Stimulated activated CD4-positive, alpha-beta T cell treated with anti-CD3 and anti-CD28 coated beads, Interleukin-1b, Interleukin-23, amount 100 ng/mL, for 48 hours (primary cell): ENCODE measurements at regions not wholly inside any gene's neighbourhood (a gene's known extent, or its start where the extent isn't known, plus 50 kb on each side); places are given as distances from the start of the nearest gene placed in this dataset.
"Not testable (repeated sequence)": the region's sequence is repeated elsewhere in the genome, so short reads cannot be mapped to it uniquely, and the experiment has no call there.

ENCODE experiments used
- DNase-seq: peaks from one replicate; pipeline ENCODE4 v3.0.0-alpha.2; 2020

DNA sequence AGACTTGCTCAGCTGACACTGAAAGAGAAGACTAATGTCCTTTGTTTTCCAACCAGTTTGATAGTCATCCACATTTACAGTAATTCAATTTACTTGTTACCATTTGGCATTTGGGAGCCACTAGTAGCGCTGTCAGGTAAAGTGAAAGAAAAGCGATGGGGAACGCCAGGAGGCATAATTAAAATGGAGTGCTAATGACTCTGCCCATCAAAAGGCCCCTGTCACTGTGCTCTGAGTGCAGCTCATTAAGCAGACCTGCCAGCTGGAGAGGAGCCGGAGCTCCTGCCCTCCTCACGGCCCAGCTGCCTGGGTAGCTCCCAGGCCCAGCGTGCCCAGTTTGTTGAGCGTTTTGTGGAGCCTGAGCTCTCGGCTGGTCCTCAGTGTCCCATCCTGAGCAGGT lies 463.6 kb upstream of the CCDC196 start:
- no peak for DNase-seq

DNA sequence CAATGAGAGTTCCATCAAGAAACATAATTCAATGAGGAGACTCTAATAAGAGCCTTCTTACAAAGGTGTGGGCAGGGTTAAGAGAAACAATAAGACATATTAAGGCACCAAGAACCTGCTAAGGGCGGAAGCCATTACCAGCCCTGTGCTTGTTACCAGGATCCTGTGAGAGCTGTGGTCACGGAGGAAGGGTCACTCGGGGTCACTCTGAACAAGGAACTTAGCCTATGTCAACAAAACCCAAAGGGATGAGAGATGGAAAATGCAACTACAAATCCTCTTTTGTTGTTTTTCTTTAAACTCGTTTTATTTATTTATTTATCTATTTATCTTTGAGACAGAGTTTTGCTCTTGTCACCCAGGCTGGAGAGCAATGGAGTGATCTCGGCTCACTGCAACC lies 460.4 kb upstream of the CCDC196 start:
- no peak for DNase-seq

DNA sequence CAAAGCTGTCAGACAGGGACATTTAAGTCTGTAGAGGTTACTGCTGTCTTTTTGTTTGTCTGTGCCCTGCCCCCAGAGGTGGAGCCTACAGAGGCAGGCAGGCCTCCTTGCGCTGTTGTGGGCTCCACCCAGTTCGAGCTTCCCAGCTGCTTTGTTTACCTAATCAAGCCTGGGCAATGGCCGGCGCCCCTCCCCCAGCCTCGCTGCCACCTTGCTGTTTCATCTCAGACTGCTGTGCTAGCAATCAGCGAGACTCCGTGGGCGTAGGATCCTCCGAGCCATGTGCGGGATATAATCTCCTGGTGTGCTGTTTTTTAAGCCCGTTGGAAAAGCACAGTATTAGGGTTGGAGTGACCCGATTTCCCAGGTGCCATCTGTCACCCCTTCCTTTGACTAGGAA lies 454.2 kb upstream of the CCDC196 start:
- not testable (repeated sequence) for DNase-seq

- no peak for DNase-seq
These were observed 453.4 kb upstream of the CCDC196 start for GRCh38 chr14:66032800-66033199.

- no peak for DNase-seq
These were observed 449.6 kb upstream of the CCDC196 start for GRCh38 chr14:66036547-66036946.

DNA sequence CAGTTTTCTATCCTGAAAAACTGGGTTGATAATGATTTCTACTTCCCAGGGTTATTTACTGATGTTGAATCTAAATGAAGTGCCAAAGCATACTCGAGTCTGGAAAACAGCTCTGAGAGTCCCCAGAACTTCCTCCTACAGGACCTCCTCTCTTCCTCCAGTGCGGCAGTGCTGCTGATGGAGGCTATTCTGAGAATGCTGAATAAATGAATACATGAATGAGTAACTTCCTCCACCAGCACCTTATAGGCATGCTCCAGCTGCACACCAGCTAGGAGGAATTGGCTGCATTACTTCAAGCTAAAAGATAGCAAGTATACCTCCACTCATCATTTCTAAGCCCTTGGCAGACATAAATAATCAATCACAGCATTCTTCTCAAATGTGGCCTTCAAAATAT lies 448.8 kb upstream of the CCDC196 start:
- DNase-seq: no peak

DNA sequence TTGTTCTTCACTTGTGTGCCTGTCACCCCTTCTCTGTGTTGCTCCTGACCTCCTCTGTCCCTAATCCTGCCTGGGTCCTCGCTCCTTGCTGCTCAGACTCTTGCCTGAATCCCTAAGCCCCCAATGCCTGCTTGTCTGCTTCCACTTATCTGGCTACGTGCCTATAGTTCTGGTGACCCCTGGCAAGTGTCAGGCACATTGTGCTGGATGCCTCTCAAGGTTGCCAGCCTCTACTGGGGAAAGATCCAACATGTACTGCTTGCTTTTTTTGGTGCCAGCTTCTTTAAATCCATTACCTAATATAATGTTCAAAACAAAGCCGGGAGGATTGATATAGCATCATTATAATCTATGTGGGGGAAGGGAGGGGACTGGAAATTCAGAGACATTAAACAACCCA lies 448.0 kb upstream of the CCDC196 start:
- DNase-seq: no peak

DNA sequence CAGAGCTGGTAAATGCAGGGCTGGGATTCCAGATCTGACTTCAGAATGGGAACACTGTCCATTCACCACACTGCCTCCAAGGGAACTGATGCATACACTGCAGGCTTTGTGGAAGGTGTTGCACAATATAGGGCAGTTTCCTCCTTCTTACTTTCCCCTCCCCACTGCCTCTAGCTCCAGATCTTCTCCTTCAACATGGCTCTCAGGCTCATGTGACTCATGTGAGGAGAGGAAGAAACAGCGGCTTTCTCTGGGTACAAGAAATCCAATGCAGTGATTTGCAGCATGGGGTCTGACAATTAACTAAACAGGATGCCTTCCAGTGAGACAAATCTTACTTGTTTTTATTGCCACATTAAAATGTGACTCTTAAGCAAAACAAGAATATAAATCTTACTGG lies 447.6 kb upstream of the CCDC196 start:
- DNase-seq: no peak

DNA sequence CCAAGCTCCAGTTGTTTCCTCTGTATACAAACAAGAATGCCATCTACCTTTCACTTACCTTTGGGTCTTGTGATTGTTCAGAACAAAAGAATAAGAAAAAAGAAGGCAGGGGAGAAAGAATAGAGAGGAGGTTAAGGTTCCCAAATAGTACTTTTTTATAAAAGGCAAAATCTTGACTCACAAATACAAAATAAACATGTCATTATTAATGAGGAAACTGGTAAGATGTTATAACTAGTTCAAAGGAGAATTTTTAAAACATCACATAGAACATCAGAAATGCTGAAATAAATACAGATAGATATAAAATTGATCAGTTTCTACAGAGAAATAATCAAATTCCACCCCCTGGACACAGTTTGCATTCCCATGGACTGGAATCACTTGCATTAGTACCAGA lies 446.7 kb upstream of the CCDC196 start:
- DNase-seq: no peak

DNA sequence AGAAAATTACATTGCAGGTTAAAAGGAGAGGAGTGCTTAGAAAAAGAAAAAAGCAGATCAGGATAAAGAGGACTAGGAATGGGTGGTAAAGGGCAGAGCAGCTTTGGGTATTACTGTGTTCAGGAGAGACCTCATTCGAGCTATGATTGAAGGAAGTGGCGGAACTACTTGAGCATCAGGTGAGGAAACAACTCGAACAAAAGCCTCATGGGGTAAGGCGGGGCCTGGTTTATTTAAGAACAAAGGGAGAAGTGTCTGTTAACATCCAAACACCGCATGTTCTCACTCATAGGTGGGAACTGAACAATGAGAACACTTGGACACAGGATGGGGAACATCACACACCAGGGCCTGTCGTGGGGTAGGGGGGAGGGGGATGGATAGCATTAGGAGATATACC lies 444.6 kb upstream of the CCDC196 start:
- no peak for DNase-seq

DNA sequence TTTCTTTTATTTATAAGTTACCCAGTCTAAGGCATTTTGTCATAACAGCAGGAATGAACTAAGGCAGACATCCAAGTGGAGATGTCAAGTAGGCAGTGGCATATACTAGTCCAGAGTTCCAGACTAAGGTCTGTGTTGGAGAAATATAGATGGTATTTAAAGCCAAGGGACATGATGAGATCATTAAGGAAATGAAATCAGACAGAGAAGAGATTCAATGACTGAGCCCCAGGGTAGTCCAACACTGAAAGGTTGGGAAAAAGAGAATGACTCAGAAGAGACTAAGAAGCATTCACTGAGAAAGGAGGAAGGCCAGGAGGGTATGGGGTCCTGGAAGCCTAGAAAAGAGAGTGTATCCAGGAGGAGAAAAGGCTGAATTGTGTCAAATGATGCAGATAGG lies 442.2 kb upstream of the CCDC196 start:
- no peak for DNase-seq

- DNase-seq: no peak
These were observed 440.6 kb upstream of the CCDC196 start for GRCh38 chr14:66045572-66046021.

DNA sequence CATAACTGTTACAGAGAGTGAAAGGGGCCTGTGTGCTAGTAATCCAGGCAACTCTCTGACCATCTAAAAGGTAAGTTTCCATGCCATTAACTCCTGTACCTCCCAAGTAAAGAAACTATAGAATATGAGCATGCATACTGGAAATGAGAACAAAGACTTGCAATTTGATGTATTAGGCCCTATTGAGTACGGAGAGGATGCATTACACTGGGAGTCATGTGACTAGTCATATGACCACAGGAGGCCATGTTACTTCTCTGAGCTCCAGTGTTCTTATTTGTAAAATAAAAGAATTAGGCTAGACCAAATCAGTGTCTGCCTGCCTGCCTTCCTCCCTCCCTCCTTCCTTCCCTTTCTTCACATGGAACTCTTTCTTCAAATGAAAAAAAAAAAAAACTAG lies 440.1 kb upstream of the CCDC196 start:
- no peak for DNase-seq

DNA sequence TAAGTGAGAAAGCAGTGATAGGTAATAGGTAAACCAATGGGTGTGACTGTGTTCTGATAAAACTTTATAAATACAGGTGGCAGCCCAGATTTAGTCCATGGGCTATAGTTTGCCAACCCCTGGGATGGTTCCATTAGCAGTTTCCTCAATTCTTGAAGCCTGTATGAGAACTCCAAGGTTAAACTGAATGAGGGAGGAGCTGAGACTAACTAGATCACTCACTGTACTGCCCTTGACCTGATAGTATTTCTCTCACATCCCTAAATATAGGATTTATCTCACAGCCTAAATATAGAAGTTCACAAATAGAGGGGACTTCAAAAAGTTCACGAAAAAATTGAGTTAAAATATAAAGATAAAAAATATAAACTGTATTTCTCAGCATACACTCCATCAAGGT lies 439.6 kb upstream of the CCDC196 start:
- no peak for DNase-seq

DNA sequence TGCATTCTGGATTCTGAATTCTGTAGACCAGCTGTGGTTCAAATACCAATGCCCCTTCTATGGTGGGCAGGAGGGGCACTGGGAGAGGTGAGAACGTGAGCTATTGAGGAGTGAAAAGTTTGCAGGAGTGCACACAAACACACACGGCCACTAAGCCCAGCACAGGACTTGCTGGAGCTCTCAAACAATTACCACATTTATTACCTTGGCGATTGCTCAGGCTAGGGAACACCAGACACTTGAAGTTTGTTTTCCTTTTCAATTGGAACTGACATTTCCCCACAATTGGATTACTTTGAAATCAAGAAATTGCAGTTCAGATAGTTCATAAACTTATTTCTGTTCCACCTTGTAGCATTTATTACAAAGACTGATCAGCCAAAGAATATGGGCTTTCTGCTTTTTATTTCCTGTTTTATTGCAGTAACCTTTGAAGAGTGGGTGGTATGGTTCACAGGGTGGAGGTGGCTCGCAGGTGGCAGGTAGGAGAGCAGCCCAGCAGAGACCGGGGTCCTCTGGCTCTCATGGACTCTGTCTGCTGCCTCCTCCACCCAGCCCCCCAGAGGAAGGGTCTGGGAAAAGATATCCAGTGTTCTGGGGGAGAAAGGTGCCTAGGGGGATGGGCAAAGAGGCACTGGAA lies 429.8 kb upstream of the CCDC196 start:
- no peak for DNase-seq

DNA sequence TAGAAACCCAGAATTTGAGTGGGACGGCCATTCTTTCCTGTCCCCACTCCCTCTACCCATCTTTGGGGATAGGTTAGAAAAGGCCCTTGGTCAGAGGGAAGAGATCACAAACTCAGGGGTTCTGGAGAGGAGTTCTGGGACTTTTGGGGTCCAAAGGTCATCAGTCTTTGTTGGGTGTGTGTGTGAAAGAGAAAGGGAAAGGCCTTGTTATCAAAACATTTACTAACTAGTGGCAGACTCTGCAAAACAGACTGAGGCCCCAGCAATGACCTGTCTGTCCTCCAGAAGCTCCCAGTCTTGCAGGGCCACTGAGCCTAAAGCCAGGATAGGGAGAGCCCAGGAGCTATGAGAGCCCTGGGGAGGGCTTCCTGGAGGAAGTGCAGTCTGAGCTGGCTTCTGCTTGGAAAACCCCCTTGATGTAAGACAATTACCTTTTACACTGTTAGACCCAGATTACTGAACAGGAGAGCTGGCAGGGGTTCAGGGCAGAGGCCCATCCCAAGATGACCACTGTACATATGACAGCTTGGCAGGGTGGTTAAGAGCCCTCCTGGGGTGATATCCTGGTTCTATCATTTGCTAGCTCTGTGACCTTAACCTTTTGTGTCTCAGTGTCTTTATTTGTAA lies 429.1 kb upstream of the CCDC196 start:
- DNase-seq: no peak

DNA sequence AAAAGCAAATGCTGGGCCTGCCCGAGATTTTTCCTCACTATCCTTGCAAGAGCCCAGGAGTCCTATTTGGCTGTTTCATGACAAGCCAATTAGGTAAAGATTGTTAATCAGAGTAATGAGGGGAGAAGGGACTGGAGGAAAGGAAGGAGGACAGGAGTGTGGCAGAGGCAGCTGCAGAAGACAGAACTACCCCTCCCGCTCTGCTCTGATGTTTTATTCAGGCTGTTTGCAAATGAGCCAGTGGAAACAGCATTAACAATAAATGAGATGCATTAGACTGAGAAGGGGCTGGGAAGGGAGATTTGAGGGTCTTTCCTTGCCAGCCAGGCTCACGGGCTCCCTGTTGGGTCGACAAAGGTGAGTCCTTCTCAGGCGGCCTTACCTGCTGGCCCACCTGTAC lies 421.0 kb upstream of the CCDC196 start:
- DNase-seq: no peak

GRCh38 chr14:66066981-66067776 lies 419.0 kb upstream of the CCDC196 start:
- no peak for DNase-seq

DNA sequence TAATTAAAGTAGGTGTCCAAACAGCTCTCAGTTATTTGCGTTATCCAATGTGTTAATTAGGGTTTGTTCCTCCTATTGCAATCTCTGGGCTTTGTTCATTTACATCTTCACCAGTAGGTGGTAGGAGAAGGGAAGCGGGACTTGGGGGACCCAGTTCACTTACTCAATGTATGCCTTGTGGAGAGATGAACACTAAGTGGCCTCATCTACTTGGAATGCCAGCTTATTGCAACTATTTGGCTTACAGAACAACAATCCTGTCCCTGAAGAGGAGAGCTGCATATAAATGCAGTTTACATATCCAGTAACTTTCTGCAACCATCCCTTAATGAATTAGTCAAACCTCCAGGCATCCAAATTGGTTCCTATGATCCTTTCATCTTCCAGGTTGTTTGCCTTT lies 417.1 kb upstream of the CCDC196 start:
- DNase-seq: no peak

DNA sequence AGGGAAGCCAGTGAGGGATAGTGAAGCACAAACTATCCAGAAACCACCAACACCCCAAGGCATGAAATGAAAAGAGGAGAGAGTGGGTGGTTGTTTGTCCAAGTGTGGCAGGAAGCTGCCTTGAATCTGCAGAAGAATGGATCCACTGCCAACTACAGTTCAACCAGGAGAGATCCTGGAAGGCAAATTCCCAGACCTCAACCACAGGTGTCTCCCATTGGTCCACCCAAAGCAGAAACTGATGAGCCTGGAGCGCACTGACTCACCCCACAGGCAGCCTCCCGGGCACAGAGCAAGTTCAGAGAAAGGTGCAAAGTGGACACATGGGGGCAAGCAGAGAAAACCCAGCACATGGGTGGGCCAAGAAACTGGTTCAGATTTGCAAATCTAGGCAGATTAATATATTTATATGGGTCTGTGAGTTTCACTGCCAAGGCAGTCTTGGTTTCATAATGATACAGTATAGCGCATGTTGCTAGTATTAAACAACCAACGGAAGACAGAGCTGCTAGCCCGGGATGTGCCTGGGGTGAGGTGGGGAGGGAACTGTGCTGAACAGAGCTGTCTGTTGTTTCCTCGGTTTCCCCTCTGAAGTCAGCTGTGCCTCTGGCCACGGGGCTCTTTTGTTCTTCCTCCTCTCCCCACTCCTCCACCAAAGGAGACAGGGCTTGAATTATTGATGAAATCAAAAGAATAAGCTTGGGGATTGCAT lies 416.2 kb upstream of the CCDC196 start:
- DNase-seq: no peak

DNA sequence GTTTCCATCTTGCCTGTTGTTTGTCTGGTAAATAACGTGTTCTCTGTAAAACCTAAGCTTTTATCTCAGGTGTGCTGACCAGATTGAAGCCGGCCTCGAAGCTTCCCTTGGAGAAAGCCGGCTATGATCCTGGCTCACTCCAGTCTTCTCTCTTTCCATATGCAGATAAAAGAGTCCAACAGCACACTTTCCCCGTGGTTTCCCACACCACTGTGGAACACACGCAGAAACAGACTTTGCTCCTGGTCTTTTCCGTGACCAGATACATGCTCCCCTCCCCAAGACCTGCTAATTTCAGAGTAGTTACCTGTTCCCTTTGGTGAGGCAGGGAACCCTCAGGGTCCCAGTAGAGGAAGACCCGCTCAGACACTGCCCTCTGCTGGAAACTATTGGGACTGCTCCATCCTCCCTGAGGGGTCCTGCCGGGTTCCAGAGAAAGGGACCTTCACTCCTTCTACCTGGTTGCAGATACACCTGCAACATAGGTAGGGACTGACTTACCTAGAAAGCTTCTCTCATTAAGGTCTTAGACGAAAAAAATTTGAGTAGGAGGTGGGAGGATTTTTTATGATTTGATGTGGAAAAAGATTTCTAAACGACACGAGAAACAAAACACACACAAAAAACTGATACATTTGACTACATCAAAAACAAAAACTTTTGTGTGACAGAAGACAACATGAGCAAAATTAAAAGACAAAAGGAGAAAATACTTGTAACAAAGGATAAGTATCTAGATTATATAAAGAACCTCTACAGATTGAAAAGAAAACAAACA lies 415.4 kb upstream of the CCDC196 start:
- DNase-seq: peak; percentile 52

GRCh38 chr14:66072190-66073084 lies 413.7 kb upstream of the CCDC196 start:
- DNase-seq: no peak
